PC-3 (cell line): ENCODE measurements at regions not wholly inside any gene's neighbourhood (a gene's known extent, or its start where the extent isn't known, plus 50 kb on each side); places are given as distances from the start of the nearest gene placed in this dataset.

Experiments used
- CTCF ChIP-seq: fragments of 300-600 bp; sonication (generic); conservative IDR thresholded peaks from 2 replicates; pipeline ENCODE4 v1.5.1; 2017; ENCODE audit warnings: antibody characterized with exemption, low read depth, mild to moderate bottlenecking, low read length
- EZH2phosphoT487 ChIP-seq: fragments of 300-600 bp; sonication (generic); IDR thresholded peaks from 2 replicates; pipeline ENCODE4 v1.6.1; 2018; ENCODE audit warnings: mild to moderate bottlenecking, antibody characterized with exemption, low read length, borderline replicate concordance

GRCh38 chr11:112624431-112624830 is 336.8 kb upstream of the NCAM1 start:
- no peak for TF ChIP-seq CTCF
- TF ChIP-seq EZH2phosphoT487, result no peak
